Superior temporal gyrus (tissue), 1 donor: ENCODE measurements at regions not wholly inside any gene's neighbourhood (a gene's known extent, or its start where the extent isn't known, plus 50 kb on each side); places are given as distances from the start of the nearest gene placed in this dataset.
"Not testable (repeated sequence)": the region's sequence is repeated elsewhere in the genome, so short reads cannot be mapped to it uniquely, and the experiment has no call there.

Source experiments
- DNase-seq: peaks from one replicate; pipeline ENCODE4 v3.0.0-alpha.2; 2016; ENCODE audit errors: extremely low spot score

- DNase-seq = no peak
Measured at GRCh38 chr12:58651850-58652249, 268.5 kb downstream of the LRIG3 start.

GRCh38 chr12:58654021-58654420 is 266.3 kb downstream of the LRIG3 start:
- DNase-seq = no peak

GRCh38 chr12:58655375-58655774 is 264.9 kb downstream of the LRIG3 start:
- no peak for DNase-seq

- DNase-seq = no peak
Measured at GRCh38 chr12:58656254-58657009, 263.9 kb downstream of the LRIG3 start.

- no peak for DNase-seq
Measured at GRCh38 chr12:58657190-58657589, 263.1 kb downstream of the LRIG3 start.

- DNase-seq = no peak
Measured at GRCh38 chr12:58665375-58665774, 254.9 kb downstream of the LRIG3 start.

- no peak for DNase-seq
Measured at GRCh38 chr12:58668233-58668632, 252.1 kb downstream of the LRIG3 start.

- no peak for DNase-seq
Measured at GRCh38 chr12:58668871-58669270, 251.4 kb downstream of the LRIG3 start.

GRCh38 chr12:58670623-58671022 is 249.7 kb downstream of the LRIG3 start:
- DNase-seq = no peak

GRCh38 chr12:58671196-58671595 is 249.1 kb downstream of the LRIG3 start:
- no peak for DNase-seq

GRCh38 chr12:58673021-58673420 is 247.3 kb downstream of the LRIG3 start:
- no peak for DNase-seq

- DNase-seq = not testable (repeated sequence)
Measured at GRCh38 chr12:58677833-58678232, 242.5 kb downstream of the LRIG3 start.

GRCh38 chr12:58678753-58679152 is 241.6 kb downstream of the LRIG3 start:
- no peak for DNase-seq

- no peak for DNase-seq
Measured at GRCh38 chr12:58681730-58682129, 238.6 kb downstream of the LRIG3 start.

- no peak for DNase-seq
Measured at GRCh38 chr12:58695263-58695662, 225.0 kb downstream of the LRIG3 start.

- no peak for DNase-seq
Measured at GRCh38 chr12:58701536-58701935, 218.8 kb downstream of the LRIG3 start.

- no peak for DNase-seq
Measured at GRCh38 chr12:58703866-58704265, 216.4 kb downstream of the LRIG3 start.

- DNase-seq = not testable (repeated sequence)
Measured at GRCh38 chr12:58704770-58705169, 215.5 kb downstream of the LRIG3 start.

GRCh38 chr12:58710901-58711300 is 209.4 kb downstream of the LRIG3 start:
- DNase-seq = no peak

GRCh38 chr12:58711974-58712373 is 208.3 kb downstream of the LRIG3 start:
- no peak for DNase-seq

- DNase-seq = no peak
Measured at GRCh38 chr12:58712976-58713375, 207.3 kb downstream of the LRIG3 start.

- DNase-seq = no peak
Measured at GRCh38 chr12:58719161-58719560, 201.1 kb downstream of the LRIG3 start.

GRCh38 chr12:58720421-58720820 is 199.9 kb downstream of the LRIG3 start:
- DNase-seq = no peak
